Astrocyte of the spinal cord (primary cell): ENCODE measurements at regions not wholly inside any gene's neighbourhood (a gene's known extent, or its start where the extent isn't known, plus 50 kb on each side); places are given as distances from the start of the nearest gene placed in this dataset.
A peak's percentile ranks its signal among the peaks of the same experiment; 100 is the strongest.
"Not testable (repeated sequence)": the region's sequence is repeated elsewhere in the genome, so short reads cannot be mapped to it uniquely, and the experiment has no call there.

Experiments used
- DNase-seq: peaks from one replicate; pipeline ENCODE4 v3.0.0; 2011; ENCODE audit warnings: low read depth, low spot score
- H3K4me3 ChIP-seq: 2 replicates; pipeline ENCODE4 v1.5.1; 2011; ENCODE audit warnings: low read depth, mild to moderate bottlenecking, low read length, moderate library complexity
- CTCF ChIP-seq: IDR thresholded peaks from 2 replicates; pipeline ENCODE4 v1.5.1; 2012; ENCODE audit warnings: low read depth, mild to moderate bottlenecking, low read length, inconsistent platforms
- in situ Hi-C: cut with HindIII; loops from 2 replicates; pipeline ENCODE4 v1.10.0; 2017; ENCODE audit warnings: low sequenced_read_pairs

- no peak overlapping the region for H3K4me3 ChIP-seq
- TF ChIP-seq CTCF: no peak
- in situ Hi-C loops: no loop called here
- no peak for DNase-seq
Measured at GRCh38 chr10:64038107-64038506, 516.9 kb downstream of the REEP3 start.

GRCh38 chr10:64039198-64039597, 518.0 kb downstream of the REEP3 start:
- in situ Hi-C loops: no loop called here
- DNase-seq: no peak
- no peak for TF ChIP-seq CTCF
- H3K4me3 ChIP-seq: no peak overlapping the region

GRCh38 chr10:64040781-64041180, 519.6 kb downstream of the REEP3 start:
- in situ Hi-C loops: no loop called here
- DNase-seq: no peak
- H3K4me3 ChIP-seq: no peak overlapping the region
- TF ChIP-seq CTCF: no peak

GRCh38 chr10:64041185-64041988, 520.2 kb downstream of the REEP3 start:
- DNase-seq: peak; percentile 70
- TF ChIP-seq CTCF: peak; percentile 99
- in situ Hi-C loops: no loop called here
- peak overlapping the region; percentile 21 for H3K4me3 ChIP-seq

GRCh38 chr10:64041989-64042490, 520.8 kb downstream of the REEP3 start:
- in situ Hi-C loops: no loop called here
- DNase-seq: no peak
- H3K4me3 ChIP-seq: no peak overlapping the region
- no peak for TF ChIP-seq CTCF

GRCh38 chr10:64044098-64044497, 522.9 kb downstream of the REEP3 start:
- in situ Hi-C loops: no loop called here
- TF ChIP-seq CTCF: no peak
- H3K4me3 ChIP-seq: no peak overlapping the region
- no peak for DNase-seq

GRCh38 chr10:64044957-64045632, 523.9 kb downstream of the REEP3 start:
- in situ Hi-C loops, H3K4me3 ChIP-seq, DNase-seq: not testable (repeated sequence)
